ENCODE measurements at regions not wholly inside any gene's neighbourhood (a gene's known extent, or its start where the extent isn't known, plus 50 kb on each side); places are given as distances from the start of the nearest gene placed in this dataset.

DNA sequence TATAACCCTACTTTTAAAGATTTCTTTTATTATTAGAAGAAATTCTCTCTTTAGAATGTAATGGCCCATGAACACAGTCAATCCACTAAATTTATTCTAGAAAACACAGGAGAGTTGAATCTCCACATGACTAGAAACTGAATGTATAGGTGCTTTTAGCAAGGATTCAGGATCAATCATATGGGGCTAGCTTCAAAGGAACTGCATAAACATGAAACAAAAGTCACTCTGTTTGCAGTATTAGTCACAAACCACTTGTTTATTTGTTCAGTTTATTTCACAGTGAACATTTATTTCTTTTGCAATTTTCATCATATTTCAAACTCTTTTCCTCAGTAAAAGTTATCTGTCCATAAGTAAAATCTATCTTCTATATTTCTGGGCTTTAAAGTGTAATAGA is 1604.6 kb downstream of the PCDH18 start:
- TF ChIP-seq POLR2A (IDR thresholded peaks at IDR 0.05; ENCODE audit: low read length) (no peak), JUNB (IDR thresholded peaks at IDR 0.05) (peak; percentile 33; the same call in 1 of the 2 replicates)
- TF ChIP-seq, protein P1, sequence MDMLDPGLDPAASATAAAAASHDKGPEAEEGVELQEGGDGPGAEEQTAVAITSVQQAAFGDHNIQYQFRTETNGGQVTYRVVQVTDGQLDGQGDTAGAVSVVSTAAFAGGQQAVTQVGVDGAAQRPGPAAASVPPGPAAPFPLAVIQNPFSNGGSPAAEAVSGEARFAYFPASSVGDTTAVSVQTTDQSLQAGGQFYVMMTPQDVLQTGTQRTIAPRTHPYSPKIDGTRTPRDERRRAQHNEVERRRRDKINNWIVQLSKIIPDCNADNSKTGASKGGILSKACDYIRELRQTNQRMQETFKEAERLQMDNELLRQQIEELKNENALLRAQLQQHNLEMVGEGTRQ (IDR thresholded peaks at IDR 0.05) = no peak
- ATAC-seq (no peak), FAIRE-seq (no peak), DNase-seq (ENCODE audit: low read depth in 1 of 2, low spot score in 1 of 2) (peak in 1 of 2 experiments; percentile 1)
- ChIA-PET CTCF (no interaction called here), POLR2A (no interaction called here)
- Histone ChIP-seq H3K4me3 (no peak overlapping the region), H3K4me1 (no peaks in the 10 kb centered on the region), H3K27ac (no peak overlapping the region), H3K4me2 (peak overlapping the region; percentile 33; the same call in 2 of the 3 replicates), H3K9me3 (no peaks in the 10 kb centered on the region)

DNA sequence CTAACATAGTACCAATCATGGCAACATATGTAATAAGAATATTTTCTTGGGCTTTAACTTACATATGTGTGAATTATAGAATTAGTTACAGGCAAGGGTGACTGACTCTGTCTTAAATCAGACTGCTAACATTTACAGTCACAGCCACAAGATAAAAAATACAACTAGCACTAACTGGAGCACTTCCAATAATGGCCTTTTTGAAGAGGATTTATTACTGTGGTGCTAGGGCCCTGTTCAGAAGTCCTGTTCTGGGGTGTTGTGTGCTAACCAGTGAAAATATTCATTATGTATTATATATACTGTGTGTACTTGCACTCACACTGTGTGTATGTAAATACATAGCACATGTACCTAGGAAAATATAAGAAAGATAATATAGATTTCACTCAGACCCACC is 1611.2 kb downstream of the PCDH18 start:
- ChIA-PET CTCF (no interaction called here), POLR2A (no interaction called here)
- ATAC-seq = no peak
- Histone ChIP-seq H3K4me2 (no peak overlapping the region), H3K9me3 (no peaks in the 10 kb centered on the region), H3K4me1 (no peaks in the 10 kb centered on the region), H3K4me3 (no peak overlapping the region), H3K27ac (no peak overlapping the region)
- FAIRE-seq = no peak
- TF ChIP-seq, protein P2, sequence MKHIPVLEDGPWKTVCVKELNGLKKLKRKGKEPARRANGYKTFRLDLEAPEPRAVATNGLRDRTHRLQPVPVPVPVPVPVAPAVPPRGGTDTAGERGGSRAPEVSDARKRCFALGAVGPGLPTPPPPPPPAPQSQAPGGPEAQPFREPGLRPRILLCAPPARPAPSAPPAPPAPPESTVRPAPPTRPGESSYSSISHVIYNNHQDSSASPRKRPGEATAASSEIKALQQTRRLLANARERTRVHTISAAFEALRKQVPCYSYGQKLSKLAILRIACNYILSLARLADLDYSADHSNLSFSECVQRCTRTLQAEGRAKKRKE (CRISPR knock-in tag; IDR thresholded peaks at IDR 0.05; ENCODE audit: low read depth) = no peak
- TF ChIP-seq ZFP36 (IDR thresholded peaks at IDR 0.05; ENCODE audit: borderline replicate concordance, partially characterized antibody) (no peak), HOXA7 (CRISPR knock-in tag; IDR thresholded peaks at IDR 0.05) (no peak)
- DNase-seq (ENCODE audit: low read depth in 1 of 2, low spot score in 1 of 2) = no peak

DNA sequence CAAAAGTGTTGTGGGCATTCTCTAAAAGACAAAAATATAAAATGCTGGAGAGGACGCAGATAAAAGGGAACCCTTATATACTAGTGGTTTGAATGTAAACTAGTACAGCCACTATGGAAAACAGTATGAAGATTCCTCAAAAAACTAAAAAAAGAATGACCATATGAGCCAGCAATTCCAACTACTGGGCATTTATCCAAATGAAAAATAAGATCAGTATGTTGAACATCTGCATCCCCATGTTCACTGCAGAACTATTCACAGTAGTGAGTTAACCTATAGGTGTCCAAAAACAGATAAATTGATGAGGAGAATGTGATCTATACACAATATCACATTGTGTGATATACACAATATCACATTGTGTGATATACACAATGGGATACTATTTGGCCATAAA is 1615.3 kb downstream of the PCDH18 start:
- FAIRE-seq = no peak
- WGBS (ENCODE audit: missing lambda C conversion rate) = 39% methylated on average over 1 of the region's 1 CpG
- DNase-seq (ENCODE audit: low read depth in 1 of 2, low spot score in 1 of 2) = no peak
- ATAC-seq = no peak
- no peak overlapping the region for H3K4me2 ChIP-seq
- ChIA-PET POLR2A (no interaction called here), CTCF (no interaction called here)
- TF ChIP-seq, protein P3, sequence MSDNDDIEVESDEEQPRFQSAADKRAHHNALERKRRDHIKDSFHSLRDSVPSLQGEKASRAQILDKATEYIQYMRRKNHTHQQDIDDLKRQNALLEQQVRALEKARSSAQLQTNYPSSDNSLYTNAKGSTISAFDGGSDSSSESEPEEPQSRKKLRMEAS (IDR thresholded peaks at IDR 0.05) = no peak
- no peak for TF ChIP-seq ZSCAN20 (CRISPR knock-in tag; IDR thresholded peaks at IDR 0.05)
- no peak for TF ChIP-seq SMC3 (IDR thresholded peaks at IDR 0.05)
- no peak for TF ChIP-seq POLR2A (IDR thresholded peaks at IDR 0.05; ENCODE audit: low read length)
- no peak for TF ChIP-seq ESRRA (IDR thresholded peaks at IDR 0.05; ENCODE audit: borderline replicate concordance, low read length)
- no peak for TF ChIP-seq JUNB (IDR thresholded peaks at IDR 0.05)
- no peak for TF ChIP-seq FOXS1 (CRISPR knock-in tag; IDR thresholded peaks at IDR 0.05)
- TF ChIP-seq CHD4 (IDR thresholded peaks at IDR 0.05; ENCODE audit: borderline replicate concordance) = no peak
- no peak for TF ChIP-seq NR3C1 (IDR thresholded peaks at IDR 0.05)
- TF ChIP-seq, protein P4, sequence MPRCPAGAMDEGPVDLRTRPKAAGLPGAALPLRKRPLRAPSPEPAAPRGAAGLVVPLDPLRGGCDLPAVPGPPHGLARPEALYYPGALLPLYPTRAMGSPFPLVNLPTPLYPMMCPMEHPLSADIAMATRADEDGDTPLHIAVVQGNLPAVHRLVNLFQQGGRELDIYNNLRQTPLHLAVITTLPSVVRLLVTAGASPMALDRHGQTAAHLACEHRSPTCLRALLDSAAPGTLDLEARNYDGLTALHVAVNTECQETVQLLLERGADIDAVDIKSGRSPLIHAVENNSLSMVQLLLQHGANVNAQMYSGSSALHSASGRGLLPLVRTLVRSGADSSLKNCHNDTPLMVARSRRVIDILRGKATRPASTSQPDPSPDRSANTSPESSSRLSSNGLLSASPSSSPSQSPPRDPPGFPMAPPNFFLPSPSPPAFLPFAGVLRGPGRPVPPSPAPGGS (IDR thresholded peaks at IDR 0.05) = no peak
- TF ChIP-seq, protein P5, sequence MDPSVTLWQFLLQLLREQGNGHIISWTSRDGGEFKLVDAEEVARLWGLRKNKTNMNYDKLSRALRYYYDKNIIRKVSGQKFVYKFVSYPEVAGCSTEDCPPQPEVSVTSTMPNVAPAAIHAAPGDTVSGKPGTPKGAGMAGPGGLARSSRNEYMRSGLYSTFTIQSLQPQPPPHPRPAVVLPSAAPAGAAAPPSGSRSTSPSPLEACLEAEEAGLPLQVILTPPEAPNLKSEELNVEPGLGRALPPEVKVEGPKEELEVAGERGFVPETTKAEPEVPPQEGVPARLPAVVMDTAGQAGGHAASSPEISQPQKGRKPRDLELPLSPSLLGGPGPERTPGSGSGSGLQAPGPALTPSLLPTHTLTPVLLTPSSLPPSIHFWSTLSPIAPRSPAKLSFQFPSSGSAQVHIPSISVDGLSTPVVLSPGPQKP (IDR thresholded peaks at IDR 0.05; ENCODE audit: low read depth, low read length) = no peak
- TF ChIP-seq CBX8 (IDR thresholded peaks at IDR 0.05) = no peak
- TF ChIP-seq MAZ (IDR thresholded peaks at IDR 0.05; ENCODE audit: borderline replicate concordance, low read depth, low read length) = no peak
- TF ChIP-seq ZNF302 (CRISPR knock-in tag; IDR thresholded peaks at IDR 0.05) = no peak
- no peak for TF ChIP-seq RAD21 (conservative IDR thresholded peaks at IDR 0.05 in 1 of 2, IDR thresholded peaks at IDR 0.05 in 1 of 2)
- TF ChIP-seq, protein P6, sequence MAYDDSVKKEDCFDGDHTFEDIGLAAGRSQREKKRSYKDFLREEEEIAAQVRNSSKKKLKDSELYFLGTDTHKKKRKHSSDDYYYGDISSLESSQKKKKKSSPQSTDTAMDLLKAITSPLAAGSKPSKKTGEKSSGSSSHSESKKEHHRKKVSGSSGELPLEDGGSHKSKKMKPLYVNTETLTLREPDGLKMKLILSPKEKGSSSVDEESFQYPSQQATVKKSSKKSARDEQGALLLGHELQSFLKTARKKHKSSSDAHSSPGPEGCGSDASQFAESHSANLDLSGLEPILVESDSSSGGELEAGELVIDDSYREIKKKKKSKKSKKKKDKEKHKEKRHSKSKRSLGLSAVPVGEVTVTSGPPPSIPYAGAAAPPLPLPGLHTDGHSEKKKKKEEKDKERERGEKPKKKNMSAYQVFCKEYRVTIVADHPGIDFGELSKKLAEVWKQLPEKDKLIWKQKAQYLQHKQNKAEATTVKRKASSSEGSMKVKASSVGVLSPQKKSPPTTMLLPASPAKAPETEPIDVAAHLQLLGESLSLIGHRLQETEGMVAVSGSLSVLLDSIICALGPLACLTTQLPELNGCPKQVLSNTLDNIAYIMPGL (CRISPR knock-in tag; IDR thresholded peaks at IDR 0.05; ENCODE audit: borderline replicate concordance) = no peak
- no peak for TF ChIP-seq POLR2AphosphoS2 (conservative IDR thresholded peaks at IDR 0.05; ENCODE audit: low read length)
- H3K4me3 ChIP-seq = no peak overlapping the region
- no peak overlapping the region for H3K27ac ChIP-seq
- H3K9me3 ChIP-seq = no peaks in the 10 kb centered on the region
- H3K4me1 ChIP-seq = no peaks in the 10 kb centered on the region

Data from A549 (cell line).